ENCODE measurements at regions not wholly inside any gene's neighbourhood (a gene's known extent, or its start where the extent isn't known, plus 50 kb on each side); places are given as distances from the start of the nearest gene placed in this dataset.

- no peak for DNase-seq (ENCODE audit: low read depth)
- TF ChIP-seq CTCF (conservative IDR thresholded peaks at IDR 0.05; ENCODE audit: low read depth, low read length) = no peak
Measured at GRCh38 chr6:105821027-105821426, 265.1 kb upstream of the PRDM1 start.

GRCh38 chr6:105819745-105820144 is 266.4 kb upstream of the PRDM1 start:
- H3K4me3 ChIP-seq (ENCODE audit: low read depth, low read length) = no peak overlapping the region
- TF ChIP-seq CTCF (conservative IDR thresholded peaks at IDR 0.05; ENCODE audit: low read depth, low read length) = no peak
- no peak for DNase-seq (ENCODE audit: low read depth)

More at GRCh38 chr6:105821027-105821426, 265.1 kb upstream of the PRDM1 start:
- no peak overlapping the region for H3K4me3 ChIP-seq (ENCODE audit: low read depth, low read length)

- DNase-seq (ENCODE audit: low read depth) = no peak
- H3K4me3 ChIP-seq (ENCODE audit: low read depth, low read length) = no peak overlapping the region
- TF ChIP-seq CTCF (conservative IDR thresholded peaks at IDR 0.05; ENCODE audit: low read depth, low read length) = no peak
Measured at GRCh38 chr6:105818505-105818904, 267.6 kb upstream of the PRDM1 start.

GRCh38 chr6:105817961-105818360 is 268.2 kb upstream of the PRDM1 start:
- DNase-seq (ENCODE audit: low read depth) = no peak
- H3K4me3 ChIP-seq (ENCODE audit: low read depth, low read length) = no peak overlapping the region
- TF ChIP-seq CTCF (conservative IDR thresholded peaks at IDR 0.05; ENCODE audit: low read depth, low read length) = no peak

- TF ChIP-seq CTCF (conservative IDR thresholded peaks at IDR 0.05; ENCODE audit: low read depth, low read length) = no peak
- no peak for DNase-seq (ENCODE audit: low read depth)
- H3K4me3 ChIP-seq (ENCODE audit: low read depth, low read length) = no peak overlapping the region
Measured at GRCh38 chr6:105817370-105817769, 268.8 kb upstream of the PRDM1 start.

- H3K4me3 ChIP-seq (ENCODE audit: low read depth, low read length) = no peak overlapping the region
- no peak for TF ChIP-seq CTCF (conservative IDR thresholded peaks at IDR 0.05; ENCODE audit: low read depth, low read length)
- no peak for DNase-seq (ENCODE audit: low read depth)
Measured at GRCh38 chr6:105816847-105817246, 269.3 kb upstream of the PRDM1 start.

- DNase-seq (ENCODE audit: low read depth) = no peak
- no peak overlapping the region for H3K4me3 ChIP-seq (ENCODE audit: low read depth, low read length)
- TF ChIP-seq CTCF (conservative IDR thresholded peaks at IDR 0.05; ENCODE audit: low read depth, low read length) = no peak
Measured at GRCh38 chr6:105815661-105816555, 270.2 kb upstream of the PRDM1 start.

All from choroid plexus epithelial cell (primary cell).